ENCODE measurements at regions not wholly inside any gene's neighbourhood (a gene's known extent, or its start where the extent isn't known, plus 50 kb on each side); places are given as distances from the start of the nearest gene placed in this dataset.

DNA sequence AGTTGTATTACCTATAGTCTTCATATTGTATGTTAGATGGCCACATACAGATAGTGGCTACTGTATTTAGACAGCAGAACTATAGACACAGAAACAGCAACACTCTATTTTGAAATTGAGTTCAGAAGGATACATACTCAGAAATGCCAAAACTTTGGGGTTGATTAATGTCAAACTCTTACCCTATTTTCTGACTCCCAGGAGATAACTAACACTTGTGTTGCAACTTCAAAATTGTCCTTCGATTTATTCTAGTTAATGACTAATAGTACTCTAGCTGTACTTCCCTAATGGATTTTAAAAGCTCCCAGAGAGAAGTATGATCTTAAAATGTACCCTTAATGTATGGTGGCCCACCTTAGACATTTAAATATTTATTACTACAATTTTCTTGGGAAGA is 229.9 kb upstream of the UGT8 start (continued):
- TF ChIP-seq, protein P1, sequence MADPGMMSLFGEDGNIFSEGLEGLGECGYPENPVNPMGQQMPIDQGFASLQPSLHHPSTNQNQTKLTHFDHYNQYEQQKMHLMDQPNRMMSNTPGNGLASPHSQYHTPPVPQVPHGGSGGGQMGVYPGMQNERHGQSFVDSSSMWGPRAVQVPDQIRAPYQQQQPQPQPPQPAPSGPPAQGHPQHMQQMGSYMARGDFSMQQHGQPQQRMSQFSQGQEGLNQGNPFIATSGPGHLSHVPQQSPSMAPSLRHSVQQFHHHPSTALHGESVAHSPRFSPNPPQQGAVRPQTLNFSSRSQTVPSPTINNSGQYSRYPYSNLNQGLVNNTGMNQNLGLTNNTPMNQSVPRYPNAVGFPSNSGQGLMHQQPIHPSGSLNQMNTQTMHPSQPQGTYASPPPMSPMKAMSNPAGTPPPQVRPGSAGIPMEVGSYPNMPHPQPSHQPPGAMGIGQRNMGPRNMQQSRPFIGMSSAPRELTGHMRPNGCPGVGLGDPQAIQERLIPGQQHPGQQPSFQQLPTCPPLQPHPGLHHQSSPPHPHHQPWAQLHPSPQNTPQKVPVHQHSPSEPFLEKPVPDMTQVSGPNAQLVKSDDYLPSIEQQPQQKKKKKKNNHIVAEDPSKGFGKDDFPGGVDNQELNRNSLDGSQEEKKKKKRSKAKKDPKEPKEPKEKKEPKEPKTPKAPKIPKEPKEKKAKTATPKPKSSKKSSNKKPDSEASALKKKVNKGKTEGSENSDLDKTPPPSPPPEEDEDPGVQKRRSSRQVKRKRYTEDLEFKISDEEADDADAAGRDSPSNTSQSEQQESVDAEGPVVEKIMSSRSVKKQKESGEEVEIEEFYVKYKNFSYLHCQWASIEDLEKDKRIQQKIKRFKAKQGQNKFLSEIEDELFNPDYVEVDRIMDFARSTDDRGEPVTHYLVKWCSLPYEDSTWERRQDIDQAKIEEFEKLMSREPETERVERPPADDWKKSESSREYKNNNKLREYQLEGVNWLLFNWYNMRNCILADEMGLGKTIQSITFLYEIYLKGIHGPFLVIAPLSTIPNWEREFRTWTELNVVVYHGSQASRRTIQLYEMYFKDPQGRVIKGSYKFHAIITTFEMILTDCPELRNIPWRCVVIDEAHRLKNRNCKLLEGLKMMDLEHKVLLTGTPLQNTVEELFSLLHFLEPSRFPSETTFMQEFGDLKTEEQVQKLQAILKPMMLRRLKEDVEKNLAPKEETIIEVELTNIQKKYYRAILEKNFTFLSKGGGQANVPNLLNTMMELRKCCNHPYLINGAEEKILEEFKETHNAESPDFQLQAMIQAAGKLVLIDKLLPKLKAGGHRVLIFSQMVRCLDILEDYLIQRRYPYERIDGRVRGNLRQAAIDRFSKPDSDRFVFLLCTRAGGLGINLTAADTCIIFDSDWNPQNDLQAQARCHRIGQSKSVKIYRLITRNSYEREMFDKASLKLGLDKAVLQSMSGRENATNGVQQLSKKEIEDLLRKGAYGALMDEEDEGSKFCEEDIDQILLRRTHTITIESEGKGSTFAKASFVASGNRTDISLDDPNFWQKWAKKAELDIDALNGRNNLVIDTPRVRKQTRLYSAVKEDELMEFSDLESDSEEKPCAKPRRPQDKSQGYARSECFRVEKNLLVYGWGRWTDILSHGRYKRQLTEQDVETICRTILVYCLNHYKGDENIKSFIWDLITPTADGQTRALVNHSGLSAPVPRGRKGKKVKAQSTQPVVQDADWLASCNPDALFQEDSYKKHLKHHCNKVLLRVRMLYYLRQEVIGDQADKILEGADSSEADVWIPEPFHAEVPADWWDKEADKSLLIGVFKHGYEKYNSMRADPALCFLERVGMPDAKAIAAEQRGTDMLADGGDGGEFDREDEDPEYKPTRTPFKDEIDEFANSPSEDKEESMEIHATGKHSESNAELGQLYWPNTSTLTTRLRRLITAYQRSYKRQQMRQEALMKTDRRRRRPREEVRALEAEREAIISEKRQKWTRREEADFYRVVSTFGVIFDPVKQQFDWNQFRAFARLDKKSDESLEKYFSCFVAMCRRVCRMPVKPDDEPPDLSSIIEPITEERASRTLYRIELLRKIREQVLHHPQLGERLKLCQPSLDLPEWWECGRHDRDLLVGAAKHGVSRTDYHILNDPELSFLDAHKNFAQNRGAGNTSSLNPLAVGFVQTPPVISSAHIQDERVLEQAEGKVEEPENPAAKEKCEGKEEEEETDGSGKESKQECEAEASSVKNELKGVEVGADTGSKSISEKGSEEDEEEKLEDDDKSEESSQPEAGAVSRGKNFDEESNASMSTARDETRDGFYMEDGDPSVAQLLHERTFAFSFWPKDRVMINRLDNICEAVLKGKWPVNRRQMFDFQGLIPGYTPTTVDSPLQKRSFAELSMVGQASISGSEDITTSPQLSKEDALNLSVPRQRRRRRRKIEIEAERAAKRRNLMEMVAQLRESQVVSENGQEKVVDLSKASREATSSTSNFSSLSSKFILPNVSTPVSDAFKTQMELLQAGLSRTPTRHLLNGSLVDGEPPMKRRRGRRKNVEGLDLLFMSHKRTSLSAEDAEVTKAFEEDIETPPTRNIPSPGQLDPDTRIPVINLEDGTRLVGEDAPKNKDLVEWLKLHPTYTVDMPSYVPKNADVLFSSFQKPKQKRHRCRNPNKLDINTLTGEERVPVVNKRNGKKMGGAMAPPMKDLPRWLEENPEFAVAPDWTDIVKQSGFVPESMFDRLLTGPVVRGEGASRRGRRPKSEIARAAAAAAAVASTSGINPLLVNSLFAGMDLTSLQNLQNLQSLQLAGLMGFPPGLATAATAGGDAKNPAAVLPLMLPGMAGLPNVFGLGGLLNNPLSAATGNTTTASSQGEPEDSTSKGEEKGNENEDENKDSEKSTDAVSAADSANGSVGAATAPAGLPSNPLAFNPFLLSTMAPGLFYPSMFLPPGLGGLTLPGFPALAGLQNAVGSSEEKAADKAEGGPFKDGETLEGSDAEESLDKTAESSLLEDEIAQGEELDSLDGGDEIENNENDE (IDR thresholded peaks at IDR 0.05; ENCODE audit: insufficient replicate concordance, low read length) = no peak
- TF ChIP-seq KDM4A (IDR thresholded peaks at IDR 0.05; ENCODE audit: low read depth, low read length, severe bottlenecking) (no peak), POU5F1 (IDR thresholded peaks at IDR 0.05; ENCODE audit: low read depth, low read length) (no peak), SUZ12 (IDR thresholded peaks at IDR 0.05; ENCODE audit: low read length) (no peak)

All from H1 (cell line).